ENCODE measurements at regions not wholly inside any gene's neighbourhood (a gene's known extent, or its start where the extent isn't known, plus 50 kb on each side); places are given as distances from the start of the nearest gene placed in this dataset.

DNA sequence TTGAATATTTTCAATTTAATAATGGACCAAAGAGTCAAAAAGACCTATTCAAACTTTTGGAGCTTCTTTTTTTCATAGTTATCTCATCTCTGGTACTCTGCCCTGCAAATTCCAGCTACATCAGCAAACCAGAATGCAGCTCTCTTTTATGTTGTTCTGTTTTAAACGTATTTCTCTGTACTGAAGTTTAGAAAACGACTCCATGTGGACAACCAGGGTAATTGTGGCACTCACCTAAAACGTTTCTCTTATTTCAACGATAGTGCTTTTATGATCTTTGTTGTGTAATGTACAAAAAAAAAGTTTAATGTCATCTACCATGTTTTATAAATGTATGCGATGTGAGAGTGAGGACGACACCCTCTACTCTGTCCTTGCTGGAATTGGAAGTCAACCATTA, 1472.3 kb upstream of the GBE1 start:
- TF ChIP-seq, protein P1, sequence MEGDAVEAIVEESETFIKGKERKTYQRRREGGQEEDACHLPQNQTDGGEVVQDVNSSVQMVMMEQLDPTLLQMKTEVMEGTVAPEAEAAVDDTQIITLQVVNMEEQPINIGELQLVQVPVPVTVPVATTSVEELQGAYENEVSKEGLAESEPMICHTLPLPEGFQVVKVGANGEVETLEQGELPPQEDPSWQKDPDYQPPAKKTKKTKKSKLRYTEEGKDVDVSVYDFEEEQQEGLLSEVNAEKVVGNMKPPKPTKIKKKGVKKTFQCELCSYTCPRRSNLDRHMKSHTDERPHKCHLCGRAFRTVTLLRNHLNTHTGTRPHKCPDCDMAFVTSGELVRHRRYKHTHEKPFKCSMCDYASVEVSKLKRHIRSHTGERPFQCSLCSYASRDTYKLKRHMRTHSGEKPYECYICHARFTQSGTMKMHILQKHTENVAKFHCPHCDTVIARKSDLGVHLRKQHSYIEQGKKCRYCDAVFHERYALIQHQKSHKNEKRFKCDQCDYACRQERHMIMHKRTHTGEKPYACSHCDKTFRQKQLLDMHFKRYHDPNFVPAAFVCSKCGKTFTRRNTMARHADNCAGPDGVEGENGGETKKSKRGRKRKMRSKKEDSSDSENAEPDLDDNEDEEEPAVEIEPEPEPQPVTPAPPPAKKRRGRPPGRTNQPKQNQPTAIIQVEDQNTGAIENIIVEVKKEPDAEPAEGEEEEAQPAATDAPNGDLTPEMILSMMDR (conservative IDR thresholded peaks at IDR 0.05; ENCODE audit: low read depth, low read length) = no peak; the same call in 1 of the 2 replicates
- no peak for TF ChIP-seq EZH2 (IDR thresholded peaks at IDR 0.05; ENCODE audit: low read length, unreplicated experiment)

Data from PC-3 (cell line).